Natural killer cell treated with Interleukin-12 subunit alpha and Interleukin-12 subunit beta and Interleukin-15 and Interleukin-18, amount 100 ng/mL, for 72 hours (primary cell): ENCODE measurements at regions not wholly inside any gene's neighbourhood (a gene's known extent, or its start where the extent isn't known, plus 50 kb on each side); places are given as distances from the start of the nearest gene placed in this dataset.
A peak's percentile ranks its signal among the peaks of the same experiment; 100 is the strongest.

ENCODE experiments used
- ATAC-seq, 2 donors: fragments of 150-1000 bp; cut with Tn5 transposase in 1 of 2; sonication (Bioruptor Pico), chemical (Tn5 transposase) in 1 of 2; 2 replicates each; pipeline ENCODE4 v1.10.0; 2021
- DNase-seq: peaks from one replicate; pipeline ENCODE4 v3.0.0; 2022; ENCODE audit warnings: low spot score
- H3K27ac Mint-ChIP-seq, 2 donors: 1 replicate in 1 of 2; 2 replicates in 1 of 2; pipeline ENCODE4 v1.8.0; 2022; ENCODE audit warnings: mixed read lengths in 2 of 2, mild to moderate bottlenecking in 1 of 2, moderate library complexity in 1 of 2
- H3K27me3 Mint-ChIP-seq, 2 donors: 1 replicate in 1 of 2; 2 replicates in 1 of 2; pipeline ENCODE4 v1.8.0; 2022; ENCODE audit warnings: mixed read lengths in 2 of 2
- H3K36me3 Mint-ChIP-seq: one replicate; pipeline ENCODE4 v1.8.0; 2022; ENCODE audit warnings: mixed read lengths
- H3K4me1 Mint-ChIP-seq, 2 donors: 1 replicate in 1 of 2; 2 replicates in 1 of 2; pipeline ENCODE4 v1.8.0; 2022; ENCODE audit warnings: low read depth in 2 of 2, mixed read lengths in 2 of 2, mild to moderate bottlenecking in 1 of 2
- H3K4me3 Mint-ChIP-seq: one replicate; pipeline ENCODE4 v1.8.0; 2022; ENCODE audit warnings: mixed read lengths
- H3K9me3 Mint-ChIP-seq: 2 replicates; pipeline ENCODE4 v1.8.0; 2022; ENCODE audit warnings: mixed read lengths

- DNase-seq: no peak
- Mint-ChIP-seq H3K9me3 (no peaks in the 10 kb centered on the region), H3K36me3 (no peaks in the 10 kb centered on the region), H3K4me1 (no peaks in the 10 kb centered on the region), H3K27ac (no peak overlapping the region), H3K4me3 (no peak overlapping the region), H3K27me3 (peaks cover 0 to 5% of the 10 kb centered on the region in 2 donors)
- no peak for ATAC-seq
Observed at GRCh38 chr14:101034986-101035385, 131.5 kb upstream of the RTL1 start.

- Mint-ChIP-seq H3K27me3 (peaks cover 0 to 5% of the 10 kb centered on the region in 2 donors), H3K4me1 (no peaks in the 10 kb centered on the region), H3K36me3 (no peaks in the 10 kb centered on the region), H3K4me3 (no peak overlapping the region), H3K9me3 (no peaks in the 10 kb centered on the region), H3K27ac (no peak overlapping the region)
- ATAC-seq (no peak), DNase-seq (no peak)
Observed at GRCh38 chr14:101035466-101036225, 132.1 kb upstream of the RTL1 start.

GRCh38 chr14:101037021-101037817 lies 133.7 kb upstream of the RTL1 start:
- H3K27ac Mint-ChIP-seq: no peak overlapping the region
- H3K9me3 Mint-ChIP-seq: no peaks in the 10 kb centered on the region
- H3K4me1 Mint-ChIP-seq: no peaks in the 10 kb centered on the region
- no peak overlapping the region for H3K4me3 Mint-ChIP-seq
- H3K27me3 Mint-ChIP-seq: peaks cover 0 to 5% of the 10 kb centered on the region in 2 donors
- peak; percentile 38 for DNase-seq
- H3K36me3 Mint-ChIP-seq: no peaks in the 10 kb centered on the region
- no peak for ATAC-seq

GRCh38 chr14:101039031-101039754 lies 135.7 kb upstream of the RTL1 start:
- no peak for ATAC-seq
- no peaks in the 10 kb centered on the region for H3K36me3 Mint-ChIP-seq
- no peaks in the 10 kb centered on the region for H3K4me1 Mint-ChIP-seq
- H3K27me3 Mint-ChIP-seq: peaks cover 0 to 3% of the 10 kb centered on the region in 2 donors
- no peaks in the 10 kb centered on the region for H3K9me3 Mint-ChIP-seq
- no peak overlapping the region for H3K27ac Mint-ChIP-seq
- no peak for DNase-seq
- H3K4me3 Mint-ChIP-seq: no peak overlapping the region

GRCh38 chr14:101039755-101040138 lies 136.2 kb upstream of the RTL1 start:
- DNase-seq (no peak), ATAC-seq (no peak)
- Mint-ChIP-seq H3K27ac (no peak overlapping the region), H3K9me3 (no peaks in the 10 kb centered on the region), H3K4me1 (no peaks in the 10 kb centered on the region), H3K4me3 (no peak overlapping the region), H3K27me3 (peaks cover 0 to 3% of the 10 kb centered on the region in 2 donors), H3K36me3 (no peaks in the 10 kb centered on the region)

- Mint-ChIP-seq H3K36me3 (no peaks in the 10 kb centered on the region), H3K4me3 (no peak overlapping the region), H3K27ac (no peak overlapping the region), H3K9me3 (no peaks in the 10 kb centered on the region), H3K27me3 (peaks cover 0 to 3% of the 10 kb centered on the region in 2 donors), H3K4me1 (no peaks in the 10 kb centered on the region)
- DNase-seq (no peak), ATAC-seq (no peak)
Observed at GRCh38 chr14:101040538-101041442, 137.3 kb upstream of the RTL1 start.

GRCh38 chr14:101043891-101044290 lies 140.4 kb upstream of the RTL1 start:
- H3K27me3 Mint-ChIP-seq: peaks cover 0 to 5% of the 10 kb centered on the region in 2 donors
- H3K4me1 Mint-ChIP-seq: no peaks in the 10 kb centered on the region
- ATAC-seq (peak in 1 of 2 donors; percentile 30), DNase-seq (no peak)
- H3K36me3 Mint-ChIP-seq: no peaks in the 10 kb centered on the region
- no peak overlapping the region for H3K4me3 Mint-ChIP-seq
- no peak overlapping the region for H3K27ac Mint-ChIP-seq
- no peaks in the 10 kb centered on the region for H3K9me3 Mint-ChIP-seq

GRCh38 chr14:101044741-101045140 lies 141.2 kb upstream of the RTL1 start:
- Mint-ChIP-seq H3K4me1 (no peaks in the 10 kb centered on the region), H3K27me3 (peaks cover 0 to 5% of the 10 kb centered on the region in 2 donors), H3K27ac (no peak overlapping the region), H3K36me3 (no peaks in the 10 kb centered on the region), H3K4me3 (no peak overlapping the region), H3K9me3 (no peaks in the 10 kb centered on the region)
- no peak for ATAC-seq
- DNase-seq: no peak

- Mint-ChIP-seq H3K27me3 (peaks cover 0 to 5% of the 10 kb centered on the region in 2 donors), H3K4me3 (no peak overlapping the region), H3K9me3 (no peaks in the 10 kb centered on the region), H3K27ac (no peak overlapping the region), H3K36me3 (no peaks in the 10 kb centered on the region), H3K4me1 (no peaks in the 10 kb centered on the region)
- ATAC-seq (no peak), DNase-seq (no peak)
Observed at GRCh38 chr14:101045511-101045910, 142.0 kb upstream of the RTL1 start.

- Mint-ChIP-seq H3K27me3 (peaks cover 0 to 5% of the 10 kb centered on the region in 2 donors), H3K4me3 (no peak overlapping the region), H3K9me3 (no peaks in the 10 kb centered on the region), H3K36me3 (no peaks in the 10 kb centered on the region), H3K4me1 (no peaks in the 10 kb centered on the region), H3K27ac (no peak overlapping the region)
- no peak for DNase-seq
- no peak for ATAC-seq
Observed at GRCh38 chr14:101046071-101046470, 142.5 kb upstream of the RTL1 start.

- Mint-ChIP-seq H3K27me3 (peaks cover 0 to 5% of the 10 kb centered on the region in 2 donors), H3K4me3 (no peak overlapping the region), H3K27ac (no peak overlapping the region), H3K4me1 (no peaks in the 10 kb centered on the region), H3K9me3 (no peaks in the 10 kb centered on the region), H3K36me3 (no peaks in the 10 kb centered on the region)
- ATAC-seq: no peak
- no peak for DNase-seq
Observed at GRCh38 chr14:101047326-101047725, 143.8 kb upstream of the RTL1 start.

- DNase-seq (no peak), ATAC-seq (no peak)
- no peak overlapping the region for H3K4me3 Mint-ChIP-seq
- H3K27me3 Mint-ChIP-seq: peaks cover 0 to 7% of the 10 kb centered on the region in 2 donors
- H3K9me3 Mint-ChIP-seq: no peaks in the 10 kb centered on the region
- H3K36me3 Mint-ChIP-seq: no peaks in the 10 kb centered on the region
- H3K27ac Mint-ChIP-seq: no peak overlapping the region
- no peaks in the 10 kb centered on the region for H3K4me1 Mint-ChIP-seq
Observed at GRCh38 chr14:101048766-101049165, 145.2 kb upstream of the RTL1 start.

- peaks cover 0 to 7% of the 10 kb centered on the region in 2 donors for H3K27me3 Mint-ChIP-seq
- no peak overlapping the region for H3K27ac Mint-ChIP-seq
- no peaks in the 10 kb centered on the region for H3K36me3 Mint-ChIP-seq
- H3K9me3 Mint-ChIP-seq: no peaks in the 10 kb centered on the region
- no peak overlapping the region for H3K4me3 Mint-ChIP-seq
- DNase-seq (no peak), ATAC-seq (no peak)
- H3K4me1 Mint-ChIP-seq: no peaks in the 10 kb centered on the region
Observed at GRCh38 chr14:101049511-101049910, 146.0 kb upstream of the RTL1 start.
